ENCODE measurements at regions not wholly inside any gene's neighbourhood (a gene's known extent, or its start where the extent isn't known, plus 50 kb on each side); places are given as distances from the start of the nearest gene placed in this dataset.

DNA sequence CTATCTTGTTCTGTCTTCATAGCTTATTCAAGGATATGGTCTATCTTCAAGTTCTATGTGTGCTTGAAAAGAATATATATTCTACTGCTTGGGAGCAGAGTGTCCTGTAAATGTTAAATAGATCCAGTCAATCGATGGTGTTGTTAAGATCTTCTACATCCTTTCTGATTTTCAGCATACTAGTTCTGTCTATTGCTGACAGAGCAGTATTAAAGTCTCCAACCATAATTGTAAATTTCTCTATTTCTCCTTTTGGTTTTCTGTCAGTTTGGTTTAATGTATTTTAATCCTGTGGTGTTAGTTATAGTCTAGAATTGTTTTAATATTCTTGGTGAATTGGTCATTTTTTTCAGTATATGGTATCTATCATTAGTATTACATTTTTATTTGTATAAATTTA is 124.0 kb upstream of the COX7C start:
- TF ChIP-seq, protein P1, sequence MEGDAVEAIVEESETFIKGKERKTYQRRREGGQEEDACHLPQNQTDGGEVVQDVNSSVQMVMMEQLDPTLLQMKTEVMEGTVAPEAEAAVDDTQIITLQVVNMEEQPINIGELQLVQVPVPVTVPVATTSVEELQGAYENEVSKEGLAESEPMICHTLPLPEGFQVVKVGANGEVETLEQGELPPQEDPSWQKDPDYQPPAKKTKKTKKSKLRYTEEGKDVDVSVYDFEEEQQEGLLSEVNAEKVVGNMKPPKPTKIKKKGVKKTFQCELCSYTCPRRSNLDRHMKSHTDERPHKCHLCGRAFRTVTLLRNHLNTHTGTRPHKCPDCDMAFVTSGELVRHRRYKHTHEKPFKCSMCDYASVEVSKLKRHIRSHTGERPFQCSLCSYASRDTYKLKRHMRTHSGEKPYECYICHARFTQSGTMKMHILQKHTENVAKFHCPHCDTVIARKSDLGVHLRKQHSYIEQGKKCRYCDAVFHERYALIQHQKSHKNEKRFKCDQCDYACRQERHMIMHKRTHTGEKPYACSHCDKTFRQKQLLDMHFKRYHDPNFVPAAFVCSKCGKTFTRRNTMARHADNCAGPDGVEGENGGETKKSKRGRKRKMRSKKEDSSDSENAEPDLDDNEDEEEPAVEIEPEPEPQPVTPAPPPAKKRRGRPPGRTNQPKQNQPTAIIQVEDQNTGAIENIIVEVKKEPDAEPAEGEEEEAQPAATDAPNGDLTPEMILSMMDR (IDR thresholded peaks at IDR 0.05), result no peak
- no peak for TF ChIP-seq POLR2A (IDR thresholded peaks at IDR 0.05)
- TF ChIP-seq POLR2AphosphoS5 (IDR thresholded peaks at IDR 0.05), result no peak
